Esophagus squamous epithelium (tissue), 5 donors: ENCODE measurements at regions not wholly inside any gene's neighbourhood (a gene's known extent, or its start where the extent isn't known, plus 50 kb on each side); places are given as distances from the start of the nearest gene placed in this dataset.

Experiments used
- DNase-seq: peaks from one replicate; lab custom pipeline; 2025; lab: John Stamatoyannopoulos, UW
- H3K27ac ChIP-seq, 4 donors: fragments of 200-600 bp; sonication (generic); one replicate each; pipeline ENCODE4 v1.5.1; 2016 to 2019; ENCODE audit warnings: mild to moderate bottlenecking in 1 of 4
- H3K27me3 ChIP-seq, 4 donors: fragments of 200-600 bp; sonication (generic); 1 replicate in 3 of 4; 2 replicates in 1 of 4; pipeline versions ENCODE4 v1.5.1 to v1.6.0; 2017 to 2021; ENCODE audit warnings: antibody characterized with exemption in 1 of 4
- H3K36me3 ChIP-seq, 3 donors: fragments of 200-600 bp; sonication (generic); one replicate each; pipeline ENCODE4 v1.5.1; 2016 to 2019
- H3K4me1 ChIP-seq, 3 donors: fragments of 200-600 bp; sonication (generic); one replicate each; pipeline ENCODE4 v1.5.1; 2017 to 2019
- H3K4me3 ChIP-seq, 4 donors: fragments of 200-600 bp; sonication (generic); 1 replicate in 3 of 4; 2 replicates in 1 of 4; pipeline ENCODE4 v1.5.1; 2016 to 2019; ENCODE audit warnings: mild to moderate bottlenecking in 2 of 4, moderate library complexity in 1 of 4
- H3K9me3 ChIP-seq, 3 donors: fragments of 200-600 bp; sonication (generic); one replicate each; pipeline ENCODE4 v1.5.1; 2016 to 2019
- POLR2A ChIP-seq, 4 donors: fragments of 450-650 bp; IDR thresholded peaks; one replicate each; pipeline ENCODE4 v1.6.1; 2017; ENCODE audit warnings: antibody characterized with exemption in 4 of 4, mild to moderate bottlenecking in 4 of 4, moderate library complexity in 3 of 4
- WGBS, 2 donors: methylation state at CpG; one replicate each; pipeline ENCODE4 v1.1.5; 2018; 5-methylcytosine and 5-hydroxymethylcytosine counted together
- intact Hi-C: fragments of 100-400 bp; cut with DNase I; formaldehyde crosslinking; loops from one replicate; pipeline ENCODE4 v1.15.0; 2022
- TF ChIP-seq, protein P1 (sequence below), 6 experiments: fragments of 450-650 bp in 4 of 6; fragments of 200-600 bp in 2 of 6; sonication (generic) in 2 of 6; IDR thresholded peaks; one replicate each; pipeline ENCODE4 v1.5.1; 2016 to 2019; ENCODE audit warnings: antibody characterized with exemption in 6 of 6, mild to moderate bottlenecking in 4 of 6, moderate library complexity in 4 of 6
- donor health status: DM: yes; HTN: yes; CAD: no.

DNA sequence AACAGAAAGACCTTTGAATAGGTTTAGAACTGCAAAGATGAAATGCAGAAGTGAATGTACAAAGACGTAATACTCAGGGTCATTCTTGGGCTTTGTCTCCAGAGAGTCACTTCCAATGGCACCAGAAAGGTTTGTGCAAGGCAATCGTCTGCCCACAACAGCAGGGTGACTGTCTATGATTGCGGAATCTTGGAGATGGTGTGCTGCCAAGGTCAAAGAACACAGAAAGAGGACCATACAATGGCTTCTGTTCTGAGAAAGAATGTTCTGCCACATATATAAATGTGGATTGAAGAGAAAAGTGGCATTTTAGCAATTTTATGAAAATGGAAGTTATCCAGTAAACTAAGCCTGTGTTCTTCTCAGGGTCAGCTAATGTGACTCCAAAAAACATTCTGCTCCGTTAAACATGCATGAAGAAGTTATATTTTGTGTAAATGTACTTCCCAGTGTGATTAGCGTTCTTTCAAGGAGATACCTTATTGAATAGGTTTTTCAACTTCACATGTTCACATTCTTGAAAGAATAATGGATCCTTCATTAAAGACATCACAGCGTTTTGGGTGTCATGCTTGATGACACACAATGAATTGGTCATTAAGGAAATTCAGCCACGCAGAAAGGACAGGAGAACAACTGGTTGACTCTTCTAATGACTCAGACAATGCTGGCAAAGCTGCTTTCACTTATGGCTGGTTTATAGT lies 73.4 kb upstream of the CDH6 start:
- Histone ChIP-seq H3K9me3 (no peaks in the 10 kb centered on the region), H3K27me3 (no peaks in the 10 kb centered on the region), H3K4me1 (peaks cover 0 to 5% (median 0%) of the 10 kb centered on the region in 3 donors), H3K36me3 (no peaks in the 10 kb centered on the region), H3K4me3 (no peak overlapping the region), H3K27ac (no peak overlapping the region)
- intact Hi-C loops, result no loop called here
- TF ChIP-seq, protein P1, sequence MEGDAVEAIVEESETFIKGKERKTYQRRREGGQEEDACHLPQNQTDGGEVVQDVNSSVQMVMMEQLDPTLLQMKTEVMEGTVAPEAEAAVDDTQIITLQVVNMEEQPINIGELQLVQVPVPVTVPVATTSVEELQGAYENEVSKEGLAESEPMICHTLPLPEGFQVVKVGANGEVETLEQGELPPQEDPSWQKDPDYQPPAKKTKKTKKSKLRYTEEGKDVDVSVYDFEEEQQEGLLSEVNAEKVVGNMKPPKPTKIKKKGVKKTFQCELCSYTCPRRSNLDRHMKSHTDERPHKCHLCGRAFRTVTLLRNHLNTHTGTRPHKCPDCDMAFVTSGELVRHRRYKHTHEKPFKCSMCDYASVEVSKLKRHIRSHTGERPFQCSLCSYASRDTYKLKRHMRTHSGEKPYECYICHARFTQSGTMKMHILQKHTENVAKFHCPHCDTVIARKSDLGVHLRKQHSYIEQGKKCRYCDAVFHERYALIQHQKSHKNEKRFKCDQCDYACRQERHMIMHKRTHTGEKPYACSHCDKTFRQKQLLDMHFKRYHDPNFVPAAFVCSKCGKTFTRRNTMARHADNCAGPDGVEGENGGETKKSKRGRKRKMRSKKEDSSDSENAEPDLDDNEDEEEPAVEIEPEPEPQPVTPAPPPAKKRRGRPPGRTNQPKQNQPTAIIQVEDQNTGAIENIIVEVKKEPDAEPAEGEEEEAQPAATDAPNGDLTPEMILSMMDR (IDR thresholded peaks at IDR 0.05), result no peak
- no peak for TF ChIP-seq POLR2A (IDR thresholded peaks at IDR 0.05)
- WGBS, 2 donors, result 45 to 53% methylated on average over 7 of the region's 7 CpGs
- no peak for DNase-seq

DNA sequence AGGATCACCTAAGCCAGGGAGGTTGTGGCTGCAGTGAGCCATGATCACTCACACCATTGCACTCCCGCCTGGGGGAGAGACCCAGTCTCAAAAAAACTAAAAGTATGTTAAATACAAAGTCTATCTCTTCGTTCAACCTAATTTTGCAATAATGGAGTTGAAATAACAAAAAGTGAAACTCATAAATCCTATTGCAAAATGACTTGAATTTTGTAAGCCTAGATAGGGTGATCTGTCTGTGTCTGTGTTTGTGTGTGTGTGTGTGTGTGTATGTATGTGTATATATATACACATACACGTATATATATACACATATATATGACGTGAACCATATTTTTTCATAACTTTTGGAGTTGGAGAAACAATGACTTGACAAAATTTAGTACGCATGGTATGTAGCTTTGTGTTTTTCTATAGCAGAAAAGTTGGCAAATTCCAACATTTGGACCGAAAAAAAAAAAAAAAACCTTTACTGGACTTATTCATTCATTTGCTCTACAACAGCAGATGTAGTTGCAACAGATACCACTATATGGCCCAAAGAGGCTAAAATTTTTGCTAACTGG lies 76.9 kb upstream of the CDH6 start:
- H3K4me3 ChIP-seq, result no peak overlapping the region
- no peak overlapping the region for H3K27ac ChIP-seq
- no peaks in the 10 kb centered on the region for H3K4me1 ChIP-seq
- intact Hi-C loops, result no loop called here
- TF ChIP-seq, protein P1 (IDR thresholded peaks at IDR 0.05), result no peak
- no peak for TF ChIP-seq POLR2A (IDR thresholded peaks at IDR 0.05)
- H3K36me3 ChIP-seq, result no peaks in the 10 kb centered on the region
- no peaks in the 10 kb centered on the region for H3K9me3 ChIP-seq
- 81 to 87% methylated on average over 6 of the region's 6 CpGs for WGBS, 2 donors
- no peaks in the 10 kb centered on the region for H3K27me3 ChIP-seq
- no peak for DNase-seq

DNA sequence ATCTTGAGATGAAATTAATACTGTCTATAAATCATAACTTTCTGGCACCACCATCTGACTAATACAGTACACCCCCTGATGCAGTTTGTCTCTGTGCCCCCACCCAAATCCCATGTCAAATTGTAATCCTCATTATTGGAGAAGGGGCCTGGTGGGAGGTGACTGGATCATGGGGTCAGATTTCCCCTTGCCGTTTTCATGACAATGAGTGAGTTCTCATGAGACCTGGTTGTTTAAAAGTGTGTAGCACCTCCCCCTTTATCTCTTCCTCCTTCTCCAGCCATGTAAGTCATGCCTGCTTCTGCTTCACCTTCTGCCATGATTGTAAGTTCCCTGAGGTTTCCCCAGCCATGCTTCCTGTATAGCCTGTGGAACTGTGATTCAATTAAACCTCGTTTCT lies 78.7 kb upstream of the CDH6 start:
- 32 to 46% methylated on average over 2 of the region's 2 CpGs for WGBS, 2 donors
- Histone ChIP-seq H3K9me3 (no peaks in the 10 kb centered on the region), H3K27me3 (no peaks in the 10 kb centered on the region), H3K27ac (no peak overlapping the region), H3K4me1 (no peaks in the 10 kb centered on the region), H3K4me3 (no peak overlapping the region), H3K36me3 (no peaks in the 10 kb centered on the region)
- intact Hi-C loops, result no loop called here
- no peak for DNase-seq
- TF ChIP-seq, protein P1 (IDR thresholded peaks at IDR 0.05), result no peak

DNA sequence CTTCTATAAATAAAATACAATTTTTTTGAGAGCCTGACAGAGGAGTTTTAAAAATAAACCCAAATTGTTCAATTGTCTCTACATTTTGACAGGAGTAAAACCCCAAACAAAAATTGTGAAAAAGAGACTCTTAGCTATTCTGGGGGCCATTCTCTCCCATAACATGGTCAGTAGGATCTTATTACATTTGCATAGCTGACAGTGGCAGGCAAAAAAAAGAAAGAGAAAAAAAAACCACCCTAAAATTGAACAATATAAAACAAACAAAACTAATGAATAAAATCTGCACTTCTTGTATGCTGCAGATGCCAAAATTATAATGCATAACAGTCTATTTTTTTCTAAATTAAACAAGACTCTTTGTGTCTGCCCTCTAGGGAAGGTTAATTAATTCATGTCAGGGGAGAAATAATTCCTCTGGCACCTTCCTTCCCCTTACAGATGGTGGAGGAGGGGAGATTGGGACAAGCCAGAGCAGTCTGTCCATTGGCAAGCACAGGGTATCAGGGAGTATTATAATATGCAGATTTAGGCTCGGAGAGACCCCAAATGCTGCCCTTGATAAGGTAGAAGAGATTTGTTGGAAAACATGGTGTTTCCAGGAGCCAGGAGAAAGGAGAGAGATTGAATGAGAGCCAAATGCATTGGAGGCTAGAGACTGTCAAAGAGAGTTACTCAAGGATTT lies 79.7 kb upstream of the CDH6 start:
- Histone ChIP-seq H3K36me3 (no peaks in the 10 kb centered on the region), H3K9me3 (no peaks in the 10 kb centered on the region), H3K27ac (no peak overlapping the region), H3K4me3 (no peak overlapping the region), H3K27me3 (no peaks in the 10 kb centered on the region), H3K4me1 (no peaks in the 10 kb centered on the region)
- TF ChIP-seq, protein P1 (IDR thresholded peaks at IDR 0.05), result no peak
- TF ChIP-seq POLR2A (IDR thresholded peaks at IDR 0.05), result no peak
- intact Hi-C loops, result no loop called here
- 58 to 64% methylated on average over 1 of the region's 1 CpG for WGBS, 2 donors
- DNase-seq, result no peak

DNA sequence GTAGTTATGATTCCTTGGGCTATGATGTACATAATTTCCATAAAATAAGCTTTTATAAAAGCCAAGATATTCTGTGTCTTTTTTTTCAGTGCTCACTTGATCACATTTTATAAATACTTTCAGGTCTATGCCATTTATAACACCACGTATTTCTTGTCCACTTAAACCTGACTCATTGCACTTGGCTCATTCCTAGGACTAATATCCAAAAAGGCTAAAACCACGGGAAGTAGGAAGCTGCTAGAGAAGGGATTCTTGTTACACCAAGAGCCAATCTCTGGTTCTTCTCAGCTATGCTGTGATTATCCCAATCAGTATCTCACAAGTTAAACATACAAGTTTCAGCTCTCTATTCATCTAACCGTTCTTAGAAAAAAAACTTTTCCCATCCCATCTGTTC lies 80.4 kb upstream of the CDH6 start:
- Histone ChIP-seq H3K36me3 (no peaks in the 10 kb centered on the region), H3K4me1 (no peaks in the 10 kb centered on the region), H3K4me3 (no peak overlapping the region), H3K27me3 (no peaks in the 10 kb centered on the region), H3K27ac (no peak overlapping the region), H3K9me3 (no peaks in the 10 kb centered on the region)
- DNase-seq, result no peak
- TF ChIP-seq, protein P1 (IDR thresholded peaks at IDR 0.05), result no peak
- no peak for TF ChIP-seq POLR2A (IDR thresholded peaks at IDR 0.05)
- intact Hi-C loops, result no loop called here
- 24 to 38% methylated on average over 3 of the region's 3 CpGs for WGBS, 2 donors
